ENCODE measurements at regions not wholly inside any gene's neighbourhood (a gene's known extent, or its start where the extent isn't known, plus 50 kb on each side); places are given as distances from the start of the nearest gene placed in this dataset.
A peak's percentile ranks its signal among the peaks of the same experiment; 100 is the strongest.
"Not testable (repeated sequence)": the region's sequence is repeated elsewhere in the genome, so short reads cannot be mapped to it uniquely, and the experiment has no call there.

GRCh38 chr4:99763635-99764101, 53.0 kb upstream of the DAPP1 start:
- DNase-seq, result peak; percentile 7

DNA sequence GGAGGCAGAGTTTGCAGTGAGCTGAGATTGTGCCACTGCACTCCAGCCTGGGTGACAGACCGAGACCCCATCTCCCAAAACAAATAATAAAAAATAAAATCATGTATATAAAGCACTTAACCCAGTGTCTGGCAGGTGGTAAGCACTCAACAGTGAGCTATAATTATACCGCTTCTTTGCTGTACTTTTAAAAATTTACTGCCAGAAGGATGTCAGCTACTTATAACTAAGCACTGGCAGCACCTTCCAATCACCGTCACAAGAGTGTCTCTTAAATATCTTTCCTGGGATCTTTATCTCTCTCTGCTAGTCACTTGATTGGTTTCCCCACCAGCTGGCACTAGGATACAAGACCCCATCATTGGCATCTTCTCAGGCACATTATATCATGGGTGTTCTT, 53.9 kb upstream of the DAPP1 start:
- DNase-seq, result no peak

- DNase-seq, result no peak
Observed at GRCh38 chr4:99759988-99760387, 56.6 kb upstream of the DAPP1 start.

- DNase-seq, result no peak
Observed at GRCh38 chr4:99759346-99759984, 57.2 kb upstream of the DAPP1 start.

DNA sequence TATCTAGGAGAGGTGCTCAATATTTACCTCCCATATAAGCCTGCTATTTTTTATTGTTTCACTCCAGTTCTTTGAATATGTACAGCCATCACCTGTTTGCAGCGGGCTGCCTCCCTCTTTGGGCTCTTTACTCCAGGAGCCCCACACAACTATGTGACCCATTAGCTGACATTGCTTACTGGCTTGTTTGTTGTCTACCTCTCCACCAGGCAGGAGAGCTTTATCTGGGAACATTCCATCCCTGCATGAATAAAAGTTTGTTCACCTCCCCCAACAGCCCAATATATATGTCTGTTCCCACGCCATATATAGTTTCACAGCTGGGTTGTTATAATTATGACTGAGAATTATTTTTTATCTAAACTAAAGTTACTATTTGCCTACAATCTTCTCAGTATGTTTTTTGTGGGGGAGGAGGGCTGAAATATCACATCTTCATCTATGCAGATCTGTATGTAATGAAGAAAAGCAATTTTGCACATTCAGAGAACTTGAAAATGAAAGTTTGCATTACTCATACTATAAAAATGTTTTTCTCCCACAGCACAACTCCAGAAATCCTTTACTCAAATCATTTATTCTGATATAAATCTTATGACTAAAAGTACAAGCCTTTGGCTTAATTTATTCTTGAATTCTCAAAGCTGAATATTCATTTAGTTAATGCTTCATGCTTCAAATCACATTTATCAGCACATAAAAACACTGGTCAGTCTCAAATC, 61.2 kb upstream of the DAPP1 start:
- no peak for DNase-seq

- no peak for DNase-seq
Observed at GRCh38 chr4:99754756-99755155, 61.9 kb upstream of the DAPP1 start.

DNA sequence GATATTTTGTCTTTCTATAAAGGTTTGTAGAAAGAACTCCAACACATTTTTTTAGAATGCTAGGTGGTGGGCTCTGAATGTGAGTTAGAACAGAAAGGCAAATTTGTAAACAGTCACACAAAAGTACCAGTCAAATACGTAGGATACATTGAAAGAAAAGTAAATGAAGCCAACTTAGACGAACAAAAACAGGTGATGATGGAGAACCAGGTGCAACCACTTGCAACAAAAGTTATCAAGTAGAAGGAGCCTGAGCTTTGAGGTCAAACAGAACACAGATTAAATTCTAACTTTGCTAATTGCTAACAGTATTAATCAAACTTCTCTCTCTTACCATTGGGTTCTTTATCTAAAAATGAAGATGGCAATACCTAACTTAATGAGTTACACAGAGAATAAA, 62.7 kb upstream of the DAPP1 start:
- no peak for DNase-seq

DNA sequence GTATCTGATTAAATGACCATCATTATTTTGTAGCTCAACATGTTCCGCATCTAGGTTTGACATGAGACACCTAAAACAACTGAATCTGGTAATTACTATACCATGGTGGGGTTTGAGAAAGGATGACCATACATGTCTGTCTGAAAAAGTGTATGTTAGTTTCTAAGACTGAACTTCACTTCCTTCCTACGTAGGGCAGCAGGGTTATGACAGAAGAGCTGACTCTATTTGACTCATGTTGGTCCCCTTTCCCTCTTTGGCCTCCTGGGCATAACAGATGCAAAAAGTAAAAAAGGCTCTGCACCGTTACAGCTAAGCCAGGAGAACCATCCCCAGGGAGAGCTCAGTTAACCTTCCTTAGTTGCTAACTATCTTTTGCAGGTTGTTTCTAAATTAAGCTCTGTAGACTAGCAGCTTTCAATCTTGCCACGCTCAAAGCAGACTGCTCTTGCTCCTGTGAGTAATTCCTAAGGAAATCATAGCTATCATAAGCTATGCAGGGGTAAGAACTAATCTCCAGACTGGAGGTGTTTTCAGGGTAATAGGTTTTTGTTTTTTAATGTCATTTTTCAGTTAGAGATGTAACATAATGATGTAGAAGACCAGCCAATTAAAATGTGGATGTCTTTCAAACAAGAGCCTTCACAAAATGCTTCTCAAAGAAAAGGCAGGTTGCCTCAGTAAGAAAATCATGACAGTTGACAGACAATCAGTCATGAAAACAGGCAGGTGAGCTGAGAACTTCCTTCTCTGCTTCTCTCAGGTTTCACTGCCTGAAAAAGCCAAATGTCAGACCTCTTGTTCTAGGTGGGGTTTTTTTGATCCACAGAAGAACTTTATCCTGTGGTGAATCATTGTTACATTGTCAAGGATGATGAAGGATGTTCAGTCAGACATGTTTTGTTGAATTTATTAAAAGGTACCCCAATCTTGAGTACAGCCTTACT, 66.9 kb upstream of the DAPP1 start:
- no peak for DNase-seq

GRCh38 chr4:99746443-99746842, 70.2 kb upstream of the DAPP1 start:
- DNase-seq, result no peak

- no peak for DNase-seq
Observed at GRCh38 chr4:99736846-99737245, 79.2 kb upstream of the C4orf54 start.

GRCh38 chr4:99735822-99736221, 78.2 kb upstream of the C4orf54 start:
- no peak for DNase-seq

DNA sequence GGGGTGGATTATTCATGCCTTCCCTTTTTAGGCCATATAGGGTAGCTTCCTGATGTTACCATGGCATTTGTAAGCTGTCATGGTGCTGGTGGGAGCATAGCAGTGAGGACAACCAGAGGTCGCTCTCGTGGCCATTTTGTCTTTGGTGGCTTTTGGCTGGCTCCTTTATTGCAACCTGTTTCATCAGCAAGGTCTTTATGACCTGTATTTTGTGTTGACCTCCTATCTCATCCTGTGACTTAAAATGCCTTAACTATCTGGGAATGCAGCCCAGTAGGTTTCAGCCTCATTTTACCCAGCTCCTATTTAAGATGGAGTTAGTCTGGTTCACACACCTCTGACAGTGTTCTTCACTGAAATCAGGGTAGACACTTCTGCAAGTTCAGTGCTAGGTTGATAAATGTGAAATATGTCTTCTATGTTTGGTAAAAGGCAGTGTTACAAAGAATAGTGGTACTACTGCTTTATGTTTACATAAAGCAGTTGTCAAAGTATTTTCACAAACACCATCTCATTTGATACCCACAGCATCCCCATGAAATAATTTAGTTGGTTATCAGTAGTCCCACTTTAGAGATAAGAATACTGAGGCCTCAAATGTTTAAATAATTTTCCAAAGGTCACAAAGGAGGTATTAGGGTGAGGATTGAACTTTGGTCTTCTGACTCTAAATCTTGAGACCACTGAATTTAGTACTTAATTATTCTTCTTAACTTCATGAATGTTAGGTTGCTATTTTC, 77.1 kb upstream of the C4orf54 start:
- no peak for DNase-seq

GRCh38 chr4:99733455-99733854, 75.8 kb upstream of the C4orf54 start:
- not testable (repeated sequence) for DNase-seq

- DNase-seq, result no peak
Observed at GRCh38 chr4:99729186-99729585, 71.6 kb upstream of the C4orf54 start.

- no peak for DNase-seq
Observed at GRCh38 chr4:99724067-99724466, 66.4 kb upstream of the C4orf54 start.

DNA sequence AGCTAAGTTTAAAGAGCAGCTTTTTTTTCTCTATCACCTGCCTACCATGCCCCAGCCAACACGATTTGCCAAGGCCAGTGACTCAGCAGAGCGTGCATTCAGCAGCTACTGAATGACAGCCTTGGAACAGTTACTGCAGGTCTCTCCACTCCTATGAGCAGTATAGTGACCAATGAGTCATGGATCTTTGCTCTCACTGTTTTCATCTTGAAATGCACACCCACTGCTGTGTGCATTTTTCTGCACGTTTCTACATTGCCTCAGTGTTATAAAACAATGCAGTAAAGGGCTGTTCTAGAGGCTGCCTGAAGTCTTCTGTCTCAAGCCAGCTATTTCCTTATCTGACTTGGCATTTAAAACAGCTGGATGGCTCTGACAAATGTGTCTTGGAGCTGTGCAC, 66.0 kb upstream of the C4orf54 start:
- no peak for DNase-seq

GRCh38 chr4:99722725-99723124, 65.1 kb upstream of the C4orf54 start:
- no peak for DNase-seq

DNA sequence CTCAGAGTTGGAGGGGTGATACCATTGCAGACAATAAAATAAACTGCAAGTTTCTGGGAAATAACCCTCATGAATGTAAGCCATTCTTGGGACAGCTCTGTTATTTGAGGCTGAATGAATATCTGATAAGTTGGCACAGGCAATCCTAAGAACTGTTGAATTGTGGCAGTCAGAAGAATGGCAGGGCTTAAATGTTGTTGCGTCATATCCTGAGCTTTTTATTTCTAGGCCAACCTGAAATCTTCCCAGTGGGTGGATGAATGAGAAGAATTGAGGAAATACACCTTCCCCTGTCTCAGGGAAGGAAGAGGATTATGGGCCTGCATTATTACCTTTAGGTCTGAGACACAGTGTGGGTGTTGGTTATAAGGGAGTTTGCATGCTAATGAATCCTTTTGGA, 64.4 kb upstream of the C4orf54 start:
- no peak for DNase-seq

- DNase-seq, result no peak
Observed at GRCh38 chr4:99720206-99720605, 62.6 kb upstream of the C4orf54 start.

DNA sequence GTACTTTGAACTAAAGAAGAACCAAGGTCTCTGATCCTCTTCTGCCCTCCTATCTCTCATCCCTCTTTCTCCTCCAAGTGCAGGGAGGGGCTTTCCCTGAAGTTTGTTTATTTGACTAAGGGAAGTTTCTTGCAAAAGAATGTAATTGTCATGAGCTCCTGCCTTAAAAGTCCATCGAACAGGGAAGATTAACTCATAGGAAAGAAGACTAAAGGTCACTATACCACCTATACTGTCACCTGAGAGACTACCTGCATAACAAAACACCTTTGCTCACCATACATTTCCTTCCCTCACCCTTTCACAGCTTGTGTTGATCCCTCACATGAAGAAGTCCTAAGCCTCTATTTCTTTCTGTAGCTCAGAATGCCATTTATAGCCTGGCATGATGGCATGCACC, 59.4 kb upstream of the C4orf54 start:
- DNase-seq, result no peak

GRCh38 chr4:99715286-99715685, 57.7 kb upstream of the C4orf54 start:
- DNase-seq, result no peak

DNA sequence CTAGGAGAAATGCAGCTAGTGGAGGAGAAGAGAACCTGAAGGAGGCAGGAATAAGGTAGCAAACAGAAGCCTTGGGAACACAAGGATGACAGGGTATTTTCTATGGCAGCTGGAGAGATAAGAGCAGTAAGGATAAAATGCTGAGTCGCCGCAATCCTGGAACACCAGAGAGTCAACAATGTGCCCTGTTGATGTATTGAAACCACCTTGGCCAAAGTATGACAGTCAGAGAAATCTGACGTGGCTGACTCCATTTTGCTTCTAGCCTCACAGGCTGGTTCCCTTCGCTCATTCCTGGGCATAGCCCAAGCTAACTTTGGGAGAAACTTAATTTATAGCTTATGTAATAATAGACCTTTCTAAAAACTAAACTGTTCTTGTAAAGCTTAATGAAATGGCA, 56.6 kb upstream of the C4orf54 start:
- no peak for DNase-seq

GRCh38 chr4:99712530-99712929, 54.9 kb upstream of the C4orf54 start:
- no peak for DNase-seq

Data from T1000 (cell line).